ENCODE measurements at regions not wholly inside any gene's neighbourhood (a gene's known extent, or its start where the extent isn't known, plus 50 kb on each side); places are given as distances from the start of the nearest gene placed in this dataset.

DNA sequence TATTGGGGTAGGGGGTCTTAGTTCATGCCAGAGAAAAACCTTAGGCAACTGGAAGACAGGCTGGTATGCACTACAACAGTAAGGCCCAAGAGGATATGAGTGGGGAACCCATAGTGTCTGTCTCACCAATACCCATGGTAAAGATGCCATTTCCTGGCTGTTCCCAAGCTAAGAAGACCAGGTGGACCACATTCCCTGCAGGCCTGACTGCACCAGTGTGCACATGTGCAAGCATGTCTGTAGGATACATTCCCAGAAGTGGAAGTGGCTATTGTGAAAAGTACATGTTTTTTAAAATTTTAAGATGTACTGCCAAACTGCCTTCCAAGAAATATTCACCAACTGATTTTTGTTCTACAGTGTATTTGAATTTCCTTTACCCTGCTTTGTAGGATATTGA lies 207.3 kb upstream of the CTNNB1 start:
- TF ChIP-seq, protein P1, sequence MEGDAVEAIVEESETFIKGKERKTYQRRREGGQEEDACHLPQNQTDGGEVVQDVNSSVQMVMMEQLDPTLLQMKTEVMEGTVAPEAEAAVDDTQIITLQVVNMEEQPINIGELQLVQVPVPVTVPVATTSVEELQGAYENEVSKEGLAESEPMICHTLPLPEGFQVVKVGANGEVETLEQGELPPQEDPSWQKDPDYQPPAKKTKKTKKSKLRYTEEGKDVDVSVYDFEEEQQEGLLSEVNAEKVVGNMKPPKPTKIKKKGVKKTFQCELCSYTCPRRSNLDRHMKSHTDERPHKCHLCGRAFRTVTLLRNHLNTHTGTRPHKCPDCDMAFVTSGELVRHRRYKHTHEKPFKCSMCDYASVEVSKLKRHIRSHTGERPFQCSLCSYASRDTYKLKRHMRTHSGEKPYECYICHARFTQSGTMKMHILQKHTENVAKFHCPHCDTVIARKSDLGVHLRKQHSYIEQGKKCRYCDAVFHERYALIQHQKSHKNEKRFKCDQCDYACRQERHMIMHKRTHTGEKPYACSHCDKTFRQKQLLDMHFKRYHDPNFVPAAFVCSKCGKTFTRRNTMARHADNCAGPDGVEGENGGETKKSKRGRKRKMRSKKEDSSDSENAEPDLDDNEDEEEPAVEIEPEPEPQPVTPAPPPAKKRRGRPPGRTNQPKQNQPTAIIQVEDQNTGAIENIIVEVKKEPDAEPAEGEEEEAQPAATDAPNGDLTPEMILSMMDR (IDR thresholded peaks at IDR 0.05; ENCODE audit: borderline replicate concordance, extremely low read depth, low read length, poor library complexity, severe bottlenecking): no peak
- no peak for TF ChIP-seq EZH2 (IDR thresholded peaks at IDR 0.05; ENCODE audit: borderline replicate concordance, low read depth, low read length, severe bottlenecking)

All from DND-41 (cell line).